Rectal smooth muscle tissue (tissue), 1 donor: ENCODE measurements at regions not wholly inside any gene's neighbourhood (a gene's known extent, or its start where the extent isn't known, plus 50 kb on each side); places are given as distances from the start of the nearest gene placed in this dataset.
"Not testable (repeated sequence)": the region's sequence is repeated elsewhere in the genome, so short reads cannot be mapped to it uniquely, and the experiment has no call there.

Experiments
- H3K27ac ChIP-seq: one replicate; pipeline ENCODE4 v1.7.0; 2013; ENCODE audit warnings: low read depth, low read length, inconsistent platforms
- H3K27me3 ChIP-seq: one replicate; pipeline ENCODE4 v1.7.0; 2013; ENCODE audit warnings: low read length; ENCODE audit not compliant: control insufficient read depth, insufficient read depth
- H3K36me3 ChIP-seq: one replicate; pipeline ENCODE4 v1.7.0; 2013; ENCODE audit warnings: low read length; ENCODE audit not compliant: control insufficient read depth, insufficient read depth
- H3K4me1 ChIP-seq: one replicate; pipeline ENCODE4 v1.7.0; 2013; ENCODE audit warnings: low read length; ENCODE audit not compliant: control insufficient read depth, insufficient read depth
- H3K4me3 ChIP-seq: one replicate; pipeline ENCODE4 v1.7.0; 2013; ENCODE audit warnings: low read length
- H3K9ac ChIP-seq: one replicate; pipeline ENCODE4 v1.7.0; 2013; ENCODE audit warnings: low read length

DNA sequence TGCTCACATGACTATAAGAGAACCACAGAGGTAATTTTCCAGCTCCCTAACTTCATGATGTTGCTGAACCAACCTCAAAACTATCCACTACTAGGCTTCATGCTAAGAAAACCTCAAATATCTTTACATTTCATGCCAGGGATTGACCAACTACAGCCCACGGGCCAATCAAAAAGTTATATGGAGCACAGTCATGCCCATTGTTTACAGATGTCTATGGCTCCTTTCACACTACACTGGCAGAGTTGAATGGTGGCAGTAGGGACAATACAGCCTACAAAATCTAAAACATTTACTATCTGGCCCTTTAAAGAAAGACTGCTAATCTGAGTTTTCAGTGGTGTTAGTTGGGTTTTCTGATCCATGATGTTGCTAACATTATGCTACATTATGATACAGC, 154.8 kb downstream of the TM2D1 start:
- no peaks in the 10 kb centered on the region for H3K36me3 ChIP-seq
- H3K4me1 ChIP-seq = no peaks in the 10 kb centered on the region
- H3K9ac ChIP-seq = no peak overlapping the region
- no peaks in the 10 kb centered on the region for H3K27me3 ChIP-seq
- no peak overlapping the region for H3K4me3 ChIP-seq
- H3K27ac ChIP-seq = no peak overlapping the region

DNA sequence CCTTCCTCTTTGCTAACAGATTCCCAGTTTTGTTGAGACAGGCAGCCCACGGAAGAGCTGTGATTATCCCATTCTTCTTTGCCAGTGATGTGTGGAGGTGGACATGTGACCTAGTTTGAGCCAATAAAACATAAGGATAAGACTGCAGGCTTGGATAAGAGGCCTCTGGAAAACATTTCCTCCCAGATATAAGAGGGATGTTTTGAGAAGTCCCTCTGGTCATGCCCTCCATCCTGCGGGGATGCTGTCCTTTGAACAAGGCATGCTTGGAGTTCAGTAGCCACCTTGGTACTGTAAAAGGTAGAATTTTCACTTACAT, 155.7 kb downstream of the TM2D1 start:
- Histone ChIP-seq H3K9ac (no peak overlapping the region), H3K4me1 (no peaks in the 10 kb centered on the region), H3K27me3 (no peaks in the 10 kb centered on the region), H3K36me3 (no peaks in the 10 kb centered on the region), H3K27ac (no peak overlapping the region), H3K4me3 (no peak overlapping the region)

DNA sequence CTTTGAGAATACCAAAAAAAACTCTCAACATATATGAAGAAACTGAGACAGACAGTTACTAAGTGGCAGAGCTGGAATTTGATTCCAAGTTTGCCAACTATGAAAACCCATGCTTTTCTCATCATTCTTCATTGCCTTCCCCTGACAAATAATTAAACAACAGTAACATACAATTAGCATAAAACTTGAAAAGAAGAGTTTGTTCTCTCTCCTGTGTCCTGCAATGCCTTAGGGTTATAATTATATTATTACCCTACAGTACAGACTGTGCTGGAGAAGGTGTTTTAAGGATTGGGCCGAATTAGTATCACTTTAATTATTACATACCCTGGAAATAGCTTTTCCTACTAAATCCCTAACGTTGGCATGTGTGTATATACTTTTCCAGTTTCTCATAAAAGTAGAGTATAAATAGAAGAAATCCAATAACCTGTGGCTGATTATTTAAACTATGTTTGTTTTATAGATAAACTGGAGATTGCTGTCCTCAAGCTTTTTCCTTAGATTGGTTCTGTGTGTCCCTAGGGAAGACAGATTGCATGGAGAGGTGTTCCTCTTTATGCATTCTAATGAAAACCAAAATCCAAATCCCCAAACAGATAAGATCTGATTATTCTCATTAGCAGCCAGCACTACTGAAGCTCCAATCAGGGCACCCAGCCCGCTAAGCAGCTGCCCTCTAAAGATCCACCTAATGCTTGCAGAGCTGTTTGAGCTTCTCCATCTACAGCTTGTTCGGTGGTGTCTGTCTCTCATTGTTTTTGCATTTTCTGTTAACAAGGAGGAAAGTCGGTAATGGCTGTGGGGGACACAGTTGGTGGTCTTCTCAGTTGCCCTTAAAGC, 156.3 kb downstream of the TM2D1 start:
- Histone ChIP-seq H3K9ac (no peak overlapping the region), H3K4me3 (no peak overlapping the region), H3K27me3 (no peaks in the 10 kb centered on the region), H3K4me1 (no peaks in the 10 kb centered on the region), H3K27ac (no peak overlapping the region), H3K36me3 (no peaks in the 10 kb centered on the region)

DNA sequence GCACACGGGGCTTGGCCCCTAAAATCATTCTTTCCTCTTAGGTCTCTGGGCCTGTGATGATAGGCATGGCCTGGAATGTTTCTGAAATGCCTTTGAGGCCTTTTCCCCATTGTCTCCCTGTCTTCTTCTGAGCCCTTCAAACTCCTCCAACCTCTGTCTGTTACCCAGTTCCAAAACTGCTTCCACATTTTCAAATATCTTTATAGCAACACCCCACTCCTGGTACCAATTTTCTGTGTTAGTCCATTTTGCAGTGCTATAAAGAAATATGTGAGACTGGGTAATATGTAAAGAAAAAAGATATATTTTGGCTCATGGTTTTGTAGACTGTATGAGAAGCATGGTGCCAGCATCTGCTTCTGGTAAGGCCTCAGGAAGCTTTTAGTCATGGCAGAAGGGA, 158.8 kb downstream of the TM2D1 start:
- Histone ChIP-seq H3K4me3 (no peak overlapping the region), H3K4me1 (no peaks in the 10 kb centered on the region), H3K27me3 (no peaks in the 10 kb centered on the region), H3K9ac (no peak overlapping the region), H3K27ac (no peak overlapping the region), H3K36me3 (no peaks in the 10 kb centered on the region)

DNA sequence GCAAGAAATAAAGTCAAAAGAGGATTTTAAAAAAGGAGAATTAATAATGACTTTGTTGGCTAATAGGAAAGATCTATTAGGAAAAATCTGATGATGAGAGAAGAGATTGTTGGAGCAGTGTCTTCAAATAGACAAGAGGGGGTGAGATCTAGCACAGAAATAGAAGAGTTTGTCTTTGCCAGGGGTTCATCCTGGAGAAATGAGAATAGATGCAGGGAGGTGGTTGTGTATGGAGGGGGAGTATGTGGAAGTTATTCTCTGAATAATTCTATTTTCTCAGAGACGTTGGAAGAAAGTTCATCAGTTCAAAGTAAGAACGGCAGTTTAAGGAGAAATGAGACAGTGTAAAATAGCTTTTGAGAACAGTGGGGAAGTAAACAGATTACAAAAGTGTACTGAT, 161.3 kb downstream of the TM2D1 start:
- no peaks in the 10 kb centered on the region for H3K36me3 ChIP-seq
- H3K27ac ChIP-seq = no peak overlapping the region
- no peaks in the 10 kb centered on the region for H3K4me1 ChIP-seq
- H3K4me3 ChIP-seq = no peak overlapping the region
- no peaks in the 10 kb centered on the region for H3K27me3 ChIP-seq
- H3K9ac ChIP-seq = no peak overlapping the region

DNA sequence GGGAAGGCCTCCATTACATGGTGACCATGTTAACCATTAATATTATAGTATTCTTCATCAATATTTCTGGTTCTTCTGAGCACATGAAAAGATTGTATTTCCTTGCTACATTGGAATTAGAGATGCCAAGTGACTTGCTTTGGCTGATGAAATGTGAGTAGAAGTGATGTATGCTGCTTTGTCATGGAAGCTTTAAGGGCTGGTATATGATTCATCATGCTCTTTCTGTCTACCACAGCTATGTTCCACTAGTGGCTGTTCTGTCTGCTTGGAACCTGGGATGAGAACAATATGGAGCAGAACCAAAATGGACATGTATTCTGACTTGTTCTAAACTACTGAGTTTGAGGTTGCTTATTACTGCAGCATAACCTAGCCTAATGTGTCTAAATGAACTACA, 163.3 kb downstream of the TM2D1 start:
- Histone ChIP-seq H3K9ac (no peak overlapping the region), H3K4me3 (no peak overlapping the region), H3K27me3 (no peaks in the 10 kb centered on the region)

DNA sequence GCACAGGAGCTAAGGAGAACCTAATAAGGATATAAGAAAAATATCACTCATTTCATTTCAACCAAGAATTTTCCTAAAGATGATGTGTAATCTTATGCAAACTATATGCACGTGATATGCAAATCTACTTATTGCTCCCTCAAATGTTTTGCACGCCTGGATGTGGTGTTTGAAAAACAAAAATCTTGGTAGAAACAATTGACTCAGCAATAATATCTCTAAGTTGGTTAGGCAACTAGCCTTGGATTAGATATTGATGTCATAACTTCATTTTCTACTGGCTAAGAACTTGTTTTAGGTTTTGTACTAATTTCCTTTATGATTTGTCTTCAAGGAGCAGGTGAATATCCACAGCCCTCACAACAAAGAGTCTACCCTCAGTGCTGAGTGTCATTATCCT, 164.6 kb downstream of the TM2D1 start:
- no peak overlapping the region for H3K4me3 ChIP-seq
- H3K4me1 ChIP-seq = no peaks in the 10 kb centered on the region
- H3K9ac ChIP-seq = no peak overlapping the region
- H3K27me3 ChIP-seq = no peaks in the 10 kb centered on the region
- no peaks in the 10 kb centered on the region for H3K36me3 ChIP-seq
- no peak overlapping the region for H3K27ac ChIP-seq

More for the DNA sequence above, 163.3 kb downstream of the TM2D1 start:
- Histone ChIP-seq H3K36me3 (no peaks in the 10 kb centered on the region), H3K27ac (no peak overlapping the region), H3K4me1 (no peaks in the 10 kb centered on the region)

DNA sequence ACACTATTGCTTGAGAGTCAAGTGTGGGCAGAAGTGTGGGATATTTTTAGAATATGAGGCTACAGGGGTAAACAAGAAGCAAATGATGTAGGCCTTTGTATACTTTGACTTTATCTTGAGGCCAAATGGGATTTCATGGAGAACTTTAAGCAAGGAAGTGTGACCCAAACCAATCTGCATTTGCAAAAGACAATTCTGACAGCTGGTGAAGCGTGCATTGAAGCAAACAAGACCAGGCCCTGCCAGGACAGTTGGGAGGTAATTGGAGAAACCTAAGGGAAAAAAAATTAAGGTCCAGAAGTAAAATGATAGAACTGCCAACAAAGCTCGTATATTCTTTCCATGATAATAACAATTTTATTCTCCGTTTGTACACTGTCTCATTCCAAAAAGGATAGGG, 168.3 kb downstream of the TM2D1 start:
- Histone ChIP-seq H3K4me3 (no peak overlapping the region), H3K36me3 (no peaks in the 10 kb centered on the region), H3K27ac (no peak overlapping the region), H3K9ac (no peak overlapping the region), H3K27me3 (no peaks in the 10 kb centered on the region), H3K4me1 (no peaks in the 10 kb centered on the region)

DNA sequence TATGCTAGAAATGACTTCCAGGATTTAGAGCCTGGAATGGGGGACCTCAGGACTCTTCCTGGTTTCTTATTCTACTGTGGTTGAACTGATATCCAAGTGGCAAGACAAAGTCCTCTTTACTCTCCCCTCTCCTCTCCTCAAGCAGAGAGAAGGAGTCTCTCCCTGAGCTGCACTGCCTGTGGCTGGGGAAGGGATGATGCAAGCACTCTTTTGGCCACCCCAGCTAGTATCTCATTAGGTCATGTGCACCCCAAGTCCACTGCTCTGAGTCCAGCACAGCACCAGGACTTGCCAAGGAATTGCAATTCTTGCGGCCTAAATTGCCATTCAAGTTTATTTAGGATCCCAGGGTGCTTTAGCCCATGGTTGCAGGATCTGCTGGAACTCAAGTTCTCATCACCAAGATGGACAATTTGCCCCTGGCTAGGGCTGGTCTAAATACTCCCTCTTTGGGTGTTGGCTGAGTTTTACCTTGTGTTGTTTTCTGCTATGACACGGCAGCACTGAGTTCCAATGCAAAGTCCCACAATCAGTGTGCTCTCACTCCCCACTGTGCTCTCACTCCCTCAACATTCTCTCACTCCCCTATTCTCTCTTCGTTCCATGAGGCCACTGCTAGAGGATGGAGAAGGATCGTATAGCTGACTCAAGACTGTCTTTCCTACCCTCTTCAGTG, 172.2 kb downstream of the TM2D1 start:
- Histone ChIP-seq H3K4me1 (no peaks in the 10 kb centered on the region), H3K4me3 (no peak overlapping the region), H3K36me3 (no peaks in the 10 kb centered on the region), H3K27me3 (no peaks in the 10 kb centered on the region), H3K9ac (no peak overlapping the region), H3K27ac (no peak overlapping the region)

DNA sequence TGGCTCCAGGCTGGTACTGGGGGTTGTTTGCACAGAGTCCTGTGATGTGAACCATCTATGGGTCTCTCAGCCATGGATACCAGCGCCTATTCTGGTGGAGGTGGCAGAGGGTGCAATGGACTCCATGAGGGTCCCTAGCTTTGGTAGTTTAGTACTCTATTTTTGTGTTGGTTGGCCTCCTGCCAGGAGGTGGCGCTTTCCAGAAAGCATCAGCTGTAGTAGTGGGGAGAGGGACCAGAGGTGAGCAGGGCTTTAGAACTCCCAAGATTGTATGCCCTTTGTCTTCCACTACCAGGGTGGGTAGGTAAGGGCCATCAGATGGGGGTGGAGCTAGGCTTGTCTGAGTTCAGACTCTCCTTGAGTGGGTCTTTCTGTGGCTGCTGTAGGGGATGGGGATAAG, 177.6 kb downstream of the TM2D1 start:
- H3K27me3 ChIP-seq, H3K27ac ChIP-seq, H3K9ac ChIP-seq, H3K36me3 ChIP-seq, H3K4me3 ChIP-seq, H3K4me1 ChIP-seq: not testable (repeated sequence)

DNA sequence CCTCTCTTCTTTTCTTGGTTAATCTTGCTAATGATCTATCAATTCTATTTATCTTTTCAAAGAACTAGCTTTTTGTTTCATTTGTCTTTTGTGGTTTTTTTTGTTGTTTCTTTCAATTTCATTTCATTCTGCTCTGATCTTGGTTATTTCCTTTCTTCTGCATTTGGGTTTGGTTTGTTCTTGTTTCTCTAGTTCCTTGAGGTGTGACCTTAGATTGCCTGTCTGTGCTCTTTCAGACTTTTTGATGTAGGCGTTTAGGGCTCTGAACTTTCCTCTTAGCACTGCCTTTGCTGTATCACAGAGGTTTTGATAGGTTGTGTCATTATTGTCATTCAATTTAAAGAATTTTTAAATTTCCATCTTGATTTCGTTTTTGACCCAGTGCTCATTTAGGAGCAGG, 180.1 kb downstream of the TM2D1 start:
- not testable (repeated sequence) for H3K27ac ChIP-seq, H3K4me1 ChIP-seq, H3K36me3 ChIP-seq, H3K4me3 ChIP-seq, H3K9ac ChIP-seq, H3K27me3 ChIP-seq

DNA sequence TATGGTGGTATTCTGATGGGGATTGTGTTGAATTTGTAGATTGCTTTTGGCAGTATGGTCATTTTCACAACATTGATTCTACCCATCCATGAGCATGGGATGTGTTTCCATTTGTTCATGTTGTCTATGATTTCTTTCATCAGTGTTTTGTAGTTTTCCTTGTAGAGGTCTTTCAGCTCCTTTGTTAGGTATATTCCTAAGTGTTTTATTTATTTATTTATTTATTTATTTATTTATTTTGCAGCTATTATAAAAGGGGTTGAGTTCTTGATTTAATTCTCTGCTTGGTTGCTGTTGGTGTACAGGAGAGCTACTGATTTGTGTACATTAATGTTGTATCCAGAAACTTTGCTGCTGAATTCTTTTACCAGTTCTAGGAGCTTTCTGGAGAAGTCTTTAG, 181.4 kb downstream of the TM2D1 start:
- not testable (repeated sequence) for H3K27me3 ChIP-seq, H3K27ac ChIP-seq, H3K4me1 ChIP-seq, H3K36me3 ChIP-seq, H3K9ac ChIP-seq, H3K4me3 ChIP-seq
